PC-3 (cell line): ENCODE measurements at regions not wholly inside any gene's neighbourhood (a gene's known extent, or its start where the extent isn't known, plus 50 kb on each side); places are given as distances from the start of the nearest gene placed in this dataset.

Experiments
- EZH2 ChIP-seq: fragments of 300-600 bp; sonication (generic); IDR thresholded peaks from one replicate; pipeline ENCODE4 v1.6.1; 2017; ENCODE audit warnings: antibody characterized with exemption, mild to moderate bottlenecking, low read length; ENCODE audit not compliant: unreplicated experiment
- EZH2phosphoT487 ChIP-seq: fragments of 300-600 bp; sonication (generic); IDR thresholded peaks from 2 replicates; pipeline ENCODE4 v1.6.1; 2018; ENCODE audit warnings: mild to moderate bottlenecking, antibody characterized with exemption, low read length, borderline replicate concordance
- TF ChIP-seq, protein P1 (sequence below): fragments of 300-600 bp; sonication (generic); conservative IDR thresholded peaks from 2 replicates; pipeline ENCODE4 v1.5.1; 2017; ENCODE audit warnings: antibody characterized with exemption, low read depth, mild to moderate bottlenecking, low read length

DNA sequence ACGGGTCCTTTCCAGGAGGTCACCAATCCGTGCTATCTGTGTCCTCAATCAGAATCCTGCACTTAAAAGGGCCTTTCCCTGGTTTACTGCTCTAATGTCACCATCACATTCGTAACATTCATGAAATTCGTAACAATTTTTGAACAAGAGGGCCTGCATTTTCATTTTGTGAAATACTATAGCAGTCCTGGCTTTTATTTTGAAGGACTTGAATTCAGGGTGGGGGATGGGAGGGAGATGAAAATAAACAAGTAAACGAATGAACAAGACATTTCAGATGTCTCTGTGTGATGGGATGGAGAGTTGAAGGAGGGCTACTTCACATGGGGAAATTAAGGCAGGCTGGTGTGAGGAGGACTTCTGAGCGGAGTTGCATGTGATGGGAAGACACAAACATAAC is 281.0 kb downstream of the TSHZ3 start:
- TF ChIP-seq, protein P1, sequence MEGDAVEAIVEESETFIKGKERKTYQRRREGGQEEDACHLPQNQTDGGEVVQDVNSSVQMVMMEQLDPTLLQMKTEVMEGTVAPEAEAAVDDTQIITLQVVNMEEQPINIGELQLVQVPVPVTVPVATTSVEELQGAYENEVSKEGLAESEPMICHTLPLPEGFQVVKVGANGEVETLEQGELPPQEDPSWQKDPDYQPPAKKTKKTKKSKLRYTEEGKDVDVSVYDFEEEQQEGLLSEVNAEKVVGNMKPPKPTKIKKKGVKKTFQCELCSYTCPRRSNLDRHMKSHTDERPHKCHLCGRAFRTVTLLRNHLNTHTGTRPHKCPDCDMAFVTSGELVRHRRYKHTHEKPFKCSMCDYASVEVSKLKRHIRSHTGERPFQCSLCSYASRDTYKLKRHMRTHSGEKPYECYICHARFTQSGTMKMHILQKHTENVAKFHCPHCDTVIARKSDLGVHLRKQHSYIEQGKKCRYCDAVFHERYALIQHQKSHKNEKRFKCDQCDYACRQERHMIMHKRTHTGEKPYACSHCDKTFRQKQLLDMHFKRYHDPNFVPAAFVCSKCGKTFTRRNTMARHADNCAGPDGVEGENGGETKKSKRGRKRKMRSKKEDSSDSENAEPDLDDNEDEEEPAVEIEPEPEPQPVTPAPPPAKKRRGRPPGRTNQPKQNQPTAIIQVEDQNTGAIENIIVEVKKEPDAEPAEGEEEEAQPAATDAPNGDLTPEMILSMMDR = no peak
- TF ChIP-seq EZH2 = no peak
- TF ChIP-seq EZH2phosphoT487 = no peak
